ENCODE measurements at regions not wholly inside any gene's neighbourhood (a gene's known extent, or its start where the extent isn't known, plus 50 kb on each side); places are given as distances from the start of the nearest gene placed in this dataset.

GRCh38 chr4:34566091-34566490 lies 1678.2 kb downstream of the ARAP2 start:
- H3K27ac Mint-ChIP-seq: no peak overlapping the region
- H3K27me3 Mint-ChIP-seq: no peaks in the 10 kb centered on the region
- H3K4me3 Mint-ChIP-seq: no peak overlapping the region
- no peaks in the 10 kb centered on the region for H3K36me3 Mint-ChIP-seq
- DNase-seq (ENCODE audit: extremely low spot score, unreplicated experiment): no peak
- TF ChIP-seq CTCF (conservative IDR thresholded peaks at IDR 0.05): no peak
- H3K9me3 Mint-ChIP-seq: no peaks in the 10 kb centered on the region
- no peaks in the 10 kb centered on the region for H3K4me1 Mint-ChIP-seq (ENCODE audit: unreplicated experiment)

GRCh38 chr4:34572026-34572425 lies 1672.3 kb downstream of the ARAP2 start:
- DNase-seq (ENCODE audit: extremely low spot score, unreplicated experiment): no peak
- H3K27ac Mint-ChIP-seq: no peak overlapping the region
- TF ChIP-seq CTCF (conservative IDR thresholded peaks at IDR 0.05): no peak

GRCh38 chr4:34615315-34615714 lies 1629.0 kb downstream of the ARAP2 start:
- DNase-seq (ENCODE audit: extremely low spot score, unreplicated experiment): no peak
- no peak for TF ChIP-seq CTCF (conservative IDR thresholded peaks at IDR 0.05)
- no peak overlapping the region for H3K4me3 Mint-ChIP-seq
- no peaks in the 10 kb centered on the region for H3K9me3 Mint-ChIP-seq
- H3K27me3 Mint-ChIP-seq: no peaks in the 10 kb centered on the region
- no peaks in the 10 kb centered on the region for H3K36me3 Mint-ChIP-seq
- H3K27ac Mint-ChIP-seq: no peak overlapping the region
- no peaks in the 10 kb centered on the region for H3K4me1 Mint-ChIP-seq (ENCODE audit: unreplicated experiment)

More at GRCh38 chr4:34572026-34572425, 1672.3 kb downstream of the ARAP2 start:
- Mint-ChIP-seq H3K4me3 (no peak overlapping the region), H3K4me1 (ENCODE audit: unreplicated experiment) (peaks cover 5% of the 10 kb centered on the region), H3K27me3 (no peaks in the 10 kb centered on the region), H3K9me3 (no peaks in the 10 kb centered on the region), H3K36me3 (no peaks in the 10 kb centered on the region)

GRCh38 chr4:34619531-34620162 lies 1624.7 kb downstream of the ARAP2 start:
- TF ChIP-seq CTCF (conservative IDR thresholded peaks at IDR 0.05): no peak
- Mint-ChIP-seq H3K9me3 (no peaks in the 10 kb centered on the region), H3K4me1 (ENCODE audit: unreplicated experiment) (no peaks in the 10 kb centered on the region), H3K36me3 (no peaks in the 10 kb centered on the region), H3K4me3 (no peak overlapping the region), H3K27me3 (no peaks in the 10 kb centered on the region), H3K27ac (peak overlapping the region; percentile 25)
- no peak for DNase-seq (ENCODE audit: extremely low spot score, unreplicated experiment)

- DNase-seq (ENCODE audit: extremely low spot score, unreplicated experiment): no peak
- Mint-ChIP-seq H3K9me3 (peaks cover 13% of the 10 kb centered on the region), H3K27me3 (no peaks in the 10 kb centered on the region), H3K27ac (no peak overlapping the region), H3K4me1 (ENCODE audit: unreplicated experiment) (no peaks in the 10 kb centered on the region), H3K4me3 (no peak overlapping the region), H3K36me3 (no peaks in the 10 kb centered on the region)
- TF ChIP-seq CTCF (conservative IDR thresholded peaks at IDR 0.05): no peak
These were observed 1615.8 kb downstream of the ARAP2 start for GRCh38 chr4:34628471-34628870.

- Mint-ChIP-seq H3K9me3 (peaks cover 13% of the 10 kb centered on the region), H3K4me1 (ENCODE audit: unreplicated experiment) (no peaks in the 10 kb centered on the region), H3K27me3 (no peaks in the 10 kb centered on the region), H3K27ac (no peak overlapping the region), H3K4me3 (no peak overlapping the region), H3K36me3 (no peaks in the 10 kb centered on the region)
- no peak for DNase-seq (ENCODE audit: extremely low spot score, unreplicated experiment)
- TF ChIP-seq CTCF (conservative IDR thresholded peaks at IDR 0.05): no peak
These were observed 1614.9 kb downstream of the ARAP2 start for GRCh38 chr4:34629451-34629850.

Data from type B pancreatic cell (in vitro differentiated cells).